ENCODE measurements at regions not wholly inside any gene's neighbourhood (a gene's known extent, or its start where the extent isn't known, plus 50 kb on each side); places are given as distances from the start of the nearest gene placed in this dataset.

DNA sequence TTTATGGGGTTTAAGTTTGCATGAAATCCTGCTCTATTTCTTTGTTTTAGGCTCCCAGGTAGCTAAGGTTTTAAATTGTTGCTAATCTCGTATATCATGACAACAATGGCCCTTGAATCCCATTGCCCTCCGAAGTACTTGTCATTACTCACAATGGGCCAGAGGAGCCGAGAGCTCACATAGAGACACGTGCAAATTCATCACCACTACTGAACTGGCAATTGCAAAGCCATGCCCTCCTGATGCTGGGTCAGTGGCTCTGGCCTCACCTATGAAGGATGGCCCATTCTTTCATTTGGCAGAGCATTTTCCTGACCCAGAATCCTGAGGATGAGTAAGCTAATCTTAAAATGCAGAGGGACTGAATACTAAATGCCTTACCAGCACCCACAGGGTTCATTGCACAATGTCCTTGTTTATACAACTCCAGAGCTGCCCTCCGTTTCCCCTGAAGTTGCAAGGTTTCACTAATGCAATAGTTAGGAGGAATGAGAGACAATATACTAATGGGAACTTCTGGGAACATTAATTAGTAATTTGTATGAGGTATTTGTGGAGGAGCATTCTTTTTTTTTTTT is 71.6 kb upstream of the GAREM1 start:
- DNase-seq: no peak

DNA sequence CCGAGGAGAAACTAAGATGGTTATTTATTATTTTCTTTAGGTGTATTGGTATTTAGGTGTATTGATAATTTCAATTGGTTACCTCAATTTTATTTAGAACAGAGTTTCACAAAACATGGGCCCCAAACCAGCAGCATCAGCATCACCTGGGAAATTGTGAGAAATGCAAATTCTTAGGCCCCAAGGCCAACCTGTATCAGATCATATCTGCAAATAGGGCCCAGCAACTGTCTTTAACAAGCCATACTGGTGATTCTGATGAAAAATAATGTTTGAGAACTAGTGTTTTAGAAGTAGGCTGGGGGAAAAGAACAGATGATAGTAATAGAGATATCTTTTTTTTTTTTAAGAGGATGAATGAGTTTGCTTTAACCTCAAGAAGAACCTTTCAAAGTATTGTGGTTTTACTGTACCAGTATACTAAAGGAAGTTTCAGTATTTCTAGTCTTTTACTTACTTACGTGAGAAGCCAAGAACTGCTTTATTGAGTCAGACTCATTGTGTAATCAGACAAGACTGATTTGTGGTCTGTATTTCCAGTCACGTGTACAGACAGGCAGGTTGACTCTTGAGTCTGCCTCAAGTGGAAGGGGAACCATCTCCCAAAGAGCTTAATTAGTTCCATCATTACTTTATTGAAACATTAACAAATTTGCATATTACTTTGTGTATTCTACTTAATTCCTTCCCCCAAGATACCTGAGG is 60.4 kb upstream of the GAREM1 start:
- DNase-seq: no peak

DNA sequence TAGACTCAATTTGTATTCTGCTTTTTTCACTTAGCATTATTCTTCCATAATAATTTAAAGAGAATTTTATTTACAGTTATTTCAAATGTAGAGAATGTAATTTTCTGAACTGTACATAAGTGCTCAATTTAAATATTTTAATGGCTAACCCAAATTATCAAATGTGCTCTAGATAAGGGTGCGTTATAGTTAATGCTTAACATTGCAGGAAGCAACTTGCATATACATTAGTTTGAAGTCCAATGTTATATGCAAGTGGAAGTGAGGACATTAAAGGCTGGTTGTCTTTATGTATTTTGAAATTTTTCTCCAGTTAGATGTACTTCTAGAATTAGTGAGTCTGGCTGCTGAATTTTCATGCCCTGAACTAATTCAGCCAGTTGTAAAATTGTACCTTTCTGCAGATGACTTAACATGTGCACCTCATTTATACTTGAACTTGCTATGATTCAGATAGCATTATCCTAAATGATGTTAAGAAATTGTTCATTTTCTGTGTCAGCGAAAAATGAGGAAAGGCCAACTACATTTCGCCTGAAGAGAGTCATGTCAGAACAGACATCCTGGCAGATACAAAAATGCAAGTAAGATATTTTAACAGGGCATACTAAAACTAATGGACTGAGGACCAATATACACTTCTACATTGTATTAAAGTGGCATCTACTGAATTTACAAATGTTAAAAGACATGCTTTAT is 59.2 kb upstream of the GAREM1 start:
- DNase-seq: no peak

DNA sequence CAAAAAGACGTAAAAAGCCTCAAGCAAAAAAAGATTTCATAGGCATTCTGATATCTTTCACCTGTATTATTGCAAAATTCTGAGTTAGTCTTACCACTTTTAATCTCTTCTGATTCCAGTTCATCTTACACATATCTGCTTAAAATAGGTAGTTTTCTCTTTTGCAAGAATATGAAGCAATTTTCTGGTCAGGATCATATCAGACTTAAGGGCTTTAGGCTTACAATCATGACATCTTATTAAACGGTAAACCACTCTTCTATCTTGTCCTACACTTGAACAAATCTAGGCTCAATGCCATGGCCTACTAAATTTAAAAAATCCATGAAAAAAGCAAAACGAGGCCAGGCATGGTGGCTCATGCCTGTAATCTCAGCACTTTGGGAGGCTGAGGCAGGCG is 50.1 kb upstream of the GAREM1 start:
- DNase-seq: no peak

Data from NCI-H2081 (cell line).